Panc1 (cell line): ENCODE measurements at regions not wholly inside any gene's neighbourhood (a gene's known extent, or its start where the extent isn't known, plus 50 kb on each side); places are given as distances from the start of the nearest gene placed in this dataset.

Experiments used
- ATAC-seq: fragments of 200-7000 bp; cut with Tn5 transposase; 2 replicates; pipeline ENCODE4 v1.9.1; 2020; ENCODE audit warnings: mild to moderate bottlenecking, moderate library complexity
- BruUV-seq: library from RNA; stranded (reverse); fragments of 400-500 nt; replicated peaks from 2 replicates; lab custom pipeline; 2021; lab: Mats Ljungman, UMichigan
- CTCF ChIA-PET: fragments of 300-600 bp; sonication (Branson Sonifier 250); formaldehyde crosslinking; loops from one replicate; lab custom pipeline; 2022; ENCODE audit warnings: antibody characterized with exemption; lab: Charles Lee
- POLR2A ChIA-PET: fragments of 300-600 bp; sonication (Branson Sonifier 250); formaldehyde crosslinking; loops from one replicate; lab custom pipeline; 2022; ENCODE audit warnings: antibody characterized with exemption; lab: Charles Lee
- DNase-seq: peaks from one replicate; pipeline ENCODE4 v3.0.0-alpha.2; 2010; ENCODE audit warnings: low read depth, low spot score
- H3K27ac ChIP-seq: 2 replicates; pipeline ENCODE4 v1.5.1; 2011; ENCODE audit warnings: mild to moderate bottlenecking, low read length, inconsistent platforms
- H3K27me3 ChIP-seq: fragments of 200-500 bp; sonication (Bioruptor generic); 2 replicates; pipeline ENCODE4 v1.6.0; 2014; ENCODE audit warnings: low read length, inconsistent platforms; ENCODE audit not compliant: control insufficient read depth, insufficient read depth
- H3K36me3 ChIP-seq: fragments of 200-500 bp; sonication (Bioruptor generic); 2 replicates; pipeline ENCODE4 v1.5.1; 2014; ENCODE audit warnings: inconsistent platforms, mild to moderate bottlenecking, low read length, moderate library complexity; ENCODE audit not compliant: control insufficient read depth, insufficient read depth
- H3K4me1 ChIP-seq: 2 replicates; pipeline ENCODE4 v1.5.1; 2011; ENCODE audit warnings: inconsistent platforms, mild to moderate bottlenecking, low read length, moderate library complexity; ENCODE audit not compliant: control insufficient read depth, insufficient read depth
- H3K4me3 ChIP-seq, 2 experiments: 2 replicates each; pipeline ENCODE4 v1.5.1; 2011 to 2012; ENCODE audit warnings: low read depth in 2 of 2, low read length in 2 of 2, mild to moderate bottlenecking in 2 of 2, inconsistent platforms in 1 of 2, moderate library complexity in 1 of 2
- H3K9me3 ChIP-seq: fragments of 200-500 bp; sonication (Bioruptor generic); 2 replicates; pipeline ENCODE4 v1.5.1; 2014; ENCODE audit warnings: low read depth, mild to moderate bottlenecking, inconsistent platforms, low read length, moderate library complexity; ENCODE audit not compliant: control insufficient read depth, insufficient read depth
- POLR2AphosphoS5 ChIP-seq: IDR thresholded peaks from 2 replicates; pipeline ENCODE4 v1.6.1; 2012; ENCODE audit warnings: mild to moderate bottlenecking, low read depth, low read length, moderate library complexity
- SIN3A ChIP-seq: IDR thresholded peaks from 2 replicates; pipeline ENCODE4 v1.6.1; 2012; ENCODE audit warnings: low read depth, mild to moderate bottlenecking, low read length, moderate library complexity, borderline replicate concordance; ENCODE audit not compliant: insufficient read depth
- TCF7L2 ChIP-seq: IDR thresholded peaks from 2 replicates; pipeline ENCODE4 v1.6.1; 2011; ENCODE audit warnings: mild to moderate bottlenecking, low read depth, low read length, inconsistent platforms
- in situ Hi-C: cut with HindIII; loops from 2 replicates; pipeline ENCODE4 v1.10.0; 2016; ENCODE audit warnings: low sequenced_read_pairs, low pct_unique_long_range_greater_than_20kb
- intact Hi-C: fragments of 100-400 bp; cut with micrococcal nuclease; formaldehyde crosslinking; loops from one replicate; pipeline ENCODE4 v1.10.0; 2022; ENCODE audit not compliant: unreplicated experiment
- TF ChIP-seq, protein P1 (sequence below): fragments of 450-650 bp; IDR thresholded peaks from 2 replicates; pipeline ENCODE4 v1.5.1; 2017; ENCODE audit warnings: mild to moderate bottlenecking
- TF ChIP-seq, protein P2 (sequence below), 2 experiments: IDR thresholded peaks; 2 replicates each; pipeline ENCODE4 v1.6.1; 2011 to 2012; ENCODE audit warnings: low read depth in 2 of 2, control low read depth in 1 of 2, low read length in 1 of 2, mild to moderate bottlenecking in 1 of 2, moderate library complexity in 1 of 2; ENCODE audit not compliant: insufficient read depth in 1 of 2

DNA sequence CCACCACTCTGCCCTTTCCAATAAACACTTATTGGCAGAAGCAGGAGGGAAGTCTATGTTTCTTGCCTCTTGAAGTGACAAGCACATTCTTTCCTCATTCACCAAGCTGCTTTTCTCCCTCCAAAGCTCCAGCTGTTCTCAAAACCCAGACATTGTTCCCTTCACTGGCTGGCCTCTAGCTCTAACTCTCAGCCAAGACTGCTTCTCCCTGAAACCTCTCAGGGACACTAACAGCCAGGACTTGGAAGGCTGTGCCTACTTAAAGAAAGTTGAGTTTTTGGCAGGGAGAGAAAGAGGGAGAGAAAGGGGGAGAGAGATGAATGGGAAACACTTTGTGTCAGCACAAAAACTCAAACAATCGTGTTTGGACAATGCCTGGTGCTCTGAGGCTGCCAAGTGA is 99.5 kb downstream of the COX18 start:
- no peak for TF ChIP-seq SIN3A
- no peak for ATAC-seq

DNA sequence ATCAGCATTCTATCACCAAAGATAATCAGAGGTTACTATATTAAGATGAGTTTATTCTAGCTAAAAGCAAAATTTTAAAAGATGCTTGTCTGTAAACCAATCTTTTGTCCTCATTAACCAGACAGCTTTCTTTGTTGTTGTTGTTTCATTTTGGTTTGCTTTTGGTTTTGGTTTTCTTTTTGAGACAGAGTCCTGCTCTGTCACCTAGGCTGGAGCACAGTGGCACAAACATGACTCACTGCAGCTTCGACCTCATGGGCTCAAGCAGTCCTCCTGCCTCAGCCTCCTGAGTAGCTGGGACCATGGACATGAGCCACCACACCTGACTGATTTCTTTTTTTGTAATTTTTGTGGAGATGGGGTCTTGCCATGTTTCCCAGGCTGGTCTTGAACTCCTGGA is 102.9 kb downstream of the COX18 start:
- Histone ChIP-seq H3K27me3 (no peaks in the 10 kb centered on the region), H3K4me1 (no peaks in the 10 kb centered on the region), H3K4me3 (no peak overlapping the region), H3K36me3 (no peaks in the 10 kb centered on the region), H3K27ac (no peak overlapping the region), H3K9me3 (no peaks in the 10 kb centered on the region)
- no TSS peak for BruUV-seq
- no peak for DNase-seq
- ATAC-seq = no peak
- TF ChIP-seq TCF7L2 = no peak
- TF ChIP-seq, protein P1, sequence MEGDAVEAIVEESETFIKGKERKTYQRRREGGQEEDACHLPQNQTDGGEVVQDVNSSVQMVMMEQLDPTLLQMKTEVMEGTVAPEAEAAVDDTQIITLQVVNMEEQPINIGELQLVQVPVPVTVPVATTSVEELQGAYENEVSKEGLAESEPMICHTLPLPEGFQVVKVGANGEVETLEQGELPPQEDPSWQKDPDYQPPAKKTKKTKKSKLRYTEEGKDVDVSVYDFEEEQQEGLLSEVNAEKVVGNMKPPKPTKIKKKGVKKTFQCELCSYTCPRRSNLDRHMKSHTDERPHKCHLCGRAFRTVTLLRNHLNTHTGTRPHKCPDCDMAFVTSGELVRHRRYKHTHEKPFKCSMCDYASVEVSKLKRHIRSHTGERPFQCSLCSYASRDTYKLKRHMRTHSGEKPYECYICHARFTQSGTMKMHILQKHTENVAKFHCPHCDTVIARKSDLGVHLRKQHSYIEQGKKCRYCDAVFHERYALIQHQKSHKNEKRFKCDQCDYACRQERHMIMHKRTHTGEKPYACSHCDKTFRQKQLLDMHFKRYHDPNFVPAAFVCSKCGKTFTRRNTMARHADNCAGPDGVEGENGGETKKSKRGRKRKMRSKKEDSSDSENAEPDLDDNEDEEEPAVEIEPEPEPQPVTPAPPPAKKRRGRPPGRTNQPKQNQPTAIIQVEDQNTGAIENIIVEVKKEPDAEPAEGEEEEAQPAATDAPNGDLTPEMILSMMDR = no peak
- TF ChIP-seq POLR2AphosphoS5 = no peak
- no peak for TF ChIP-seq SIN3A
- TF ChIP-seq, protein P2, sequence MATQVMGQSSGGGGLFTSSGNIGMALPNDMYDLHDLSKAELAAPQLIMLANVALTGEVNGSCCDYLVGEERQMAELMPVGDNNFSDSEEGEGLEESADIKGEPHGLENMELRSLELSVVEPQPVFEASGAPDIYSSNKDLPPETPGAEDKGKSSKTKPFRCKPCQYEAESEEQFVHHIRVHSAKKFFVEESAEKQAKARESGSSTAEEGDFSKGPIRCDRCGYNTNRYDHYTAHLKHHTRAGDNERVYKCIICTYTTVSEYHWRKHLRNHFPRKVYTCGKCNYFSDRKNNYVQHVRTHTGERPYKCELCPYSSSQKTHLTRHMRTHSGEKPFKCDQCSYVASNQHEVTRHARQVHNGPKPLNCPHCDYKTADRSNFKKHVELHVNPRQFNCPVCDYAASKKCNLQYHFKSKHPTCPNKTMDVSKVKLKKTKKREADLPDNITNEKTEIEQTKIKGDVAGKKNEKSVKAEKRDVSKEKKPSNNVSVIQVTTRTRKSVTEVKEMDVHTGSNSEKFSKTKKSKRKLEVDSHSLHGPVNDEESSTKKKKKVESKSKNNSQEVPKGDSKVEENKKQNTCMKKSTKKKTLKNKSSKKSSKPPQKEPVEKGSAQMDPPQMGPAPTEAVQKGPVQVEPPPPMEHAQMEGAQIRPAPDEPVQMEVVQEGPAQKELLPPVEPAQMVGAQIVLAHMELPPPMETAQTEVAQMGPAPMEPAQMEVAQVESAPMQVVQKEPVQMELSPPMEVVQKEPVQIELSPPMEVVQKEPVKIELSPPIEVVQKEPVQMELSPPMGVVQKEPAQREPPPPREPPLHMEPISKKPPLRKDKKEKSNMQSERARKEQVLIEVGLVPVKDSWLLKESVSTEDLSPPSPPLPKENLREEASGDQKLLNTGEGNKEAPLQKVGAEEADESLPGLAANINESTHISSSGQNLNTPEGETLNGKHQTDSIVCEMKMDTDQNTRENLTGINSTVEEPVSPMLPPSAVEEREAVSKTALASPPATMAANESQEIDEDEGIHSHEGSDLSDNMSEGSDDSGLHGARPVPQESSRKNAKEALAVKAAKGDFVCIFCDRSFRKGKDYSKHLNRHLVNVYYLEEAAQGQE (IDR thresholded peaks at IDR 0.05; ENCODE audit: insufficient read depth in 1 of 2, low read depth in 2 of 2, low read length in 1 of 2) = no peak
- ChIA-PET CTCF (no interaction called here), POLR2A (no interaction called here)
- intact Hi-C loops = no loop called here
- in situ Hi-C loops = no loop called here

More for the DNA sequence above, 99.5 kb downstream of the COX18 start:
- no peaks in the 10 kb centered on the region for H3K9me3 ChIP-seq
- H3K36me3 ChIP-seq = no peaks in the 10 kb centered on the region
- in situ Hi-C loops (no loop called here), intact Hi-C loops (no loop called here)
- BruUV-seq = no TSS peak
- no peak overlapping the region for H3K27ac ChIP-seq
- no peaks in the 10 kb centered on the region for H3K27me3 ChIP-seq
- H3K4me3 ChIP-seq = no peak overlapping the region
- H3K4me1 ChIP-seq = no peaks in the 10 kb centered on the region
- no peak for DNase-seq
- ChIA-PET POLR2A (no interaction called here), CTCF (no interaction called here)

DNA sequence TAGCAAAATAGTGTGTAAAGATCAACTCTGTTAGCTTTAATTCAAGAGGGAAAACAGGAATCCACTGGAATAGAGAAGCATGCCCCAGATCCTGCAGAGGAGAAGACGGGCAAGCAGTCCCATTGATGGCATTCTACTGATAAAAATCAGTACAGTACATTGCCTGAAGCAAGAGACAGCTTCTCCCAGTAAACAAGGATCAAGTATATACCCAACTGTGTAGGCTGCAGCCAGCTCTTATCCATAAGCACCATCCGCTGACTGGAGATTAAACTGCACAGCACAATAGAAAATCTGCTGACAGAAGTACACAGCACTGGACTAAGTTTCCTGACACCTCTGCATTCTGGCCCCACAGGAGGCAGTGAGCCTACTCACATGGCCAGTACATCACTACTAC is 110.1 kb downstream of the COX18 start:
- Histone ChIP-seq H3K27me3 (no peaks in the 10 kb centered on the region), H3K4me1 (no peaks in the 10 kb centered on the region), H3K9me3 (no peaks in the 10 kb centered on the region), H3K36me3 (no peaks in the 10 kb centered on the region), H3K27ac (no peak overlapping the region), H3K4me3 (no peak overlapping the region)
- intact Hi-C loops = no loop called here
- ChIA-PET POLR2A (no interaction called here), CTCF (no interaction called here)
- ATAC-seq (no peak), DNase-seq (no peak)
- TF ChIP-seq SIN3A = no peak
- in situ Hi-C loops = no loop called here
- no TSS peak for BruUV-seq
